DOHH2 (cell line): ENCODE measurements at regions not wholly inside any gene's neighbourhood (a gene's known extent, or its start where the extent isn't known, plus 50 kb on each side); places are given as distances from the start of the nearest gene placed in this dataset.

Source experiments
- H3F3A ChIP-seq: fragments of 200-600 bp; sonication (generic), shearing (Covaris generic); 2 replicates; pipeline ENCODE4 v1.6.0; 2016; ENCODE audit warnings: antibody characterized with exemption, mild to moderate bottlenecking; ENCODE audit not compliant: control insufficient read depth, insufficient read depth
- H3K27ac ChIP-seq: fragments of 200-600 bp; sonication (generic); 2 replicates; pipeline ENCODE4 v1.5.1; 2014; ENCODE audit warnings: low read depth, mild to moderate bottlenecking, low read length, moderate library complexity
- H3K27me3 ChIP-seq: fragments of 200-600 bp; sonication (generic); 2 replicates; pipeline ENCODE4 v1.6.1; 2014; ENCODE audit warnings: mild to moderate bottlenecking, low read length, mixed read lengths; ENCODE audit not compliant: control insufficient read depth
- H3K36me3 ChIP-seq: fragments of 200-600 bp; sonication (generic); 2 replicates; pipeline ENCODE4 v1.6.1; 2014; ENCODE audit warnings: mild to moderate bottlenecking, low read length, moderate library complexity, mixed read lengths; ENCODE audit not compliant: control insufficient read depth
- H3K4me1 ChIP-seq: fragments of 200-600 bp; sonication (generic); 2 replicates; pipeline ENCODE4 v1.6.1; 2014; ENCODE audit warnings: mild to moderate bottlenecking, low read length, mixed read lengths; ENCODE audit not compliant: control insufficient read depth
- H3K4me2 ChIP-seq: fragments of 200-600 bp; sonication (generic); 2 replicates; pipeline ENCODE4 v1.6.0; 2014; ENCODE audit warnings: mild to moderate bottlenecking, low read length, moderate library complexity
- H3K4me3 ChIP-seq: fragments of 200-600 bp; sonication (generic); 2 replicates; pipeline ENCODE4 v1.5.1; 2014; ENCODE audit warnings: mild to moderate bottlenecking, low read length, mixed read lengths
- H3K79me2 ChIP-seq: fragments of 200-600 bp; sonication (generic); 2 replicates; pipeline ENCODE4 v1.6.1; 2014; ENCODE audit warnings: mild to moderate bottlenecking, low read length, mixed read lengths; ENCODE audit not compliant: control insufficient read depth
- H3K9me2 ChIP-seq: fragments of 200-600 bp; sonication (generic); replicated peaks from 2 replicates; pipeline ENCODE4 v1.6.1; 2014; ENCODE audit warnings: mild to moderate bottlenecking, low read length, mixed read lengths; ENCODE audit not compliant: control insufficient read depth
- H3K9me3 ChIP-seq: fragments of 200-600 bp; sonication (generic); 2 replicates; pipeline ENCODE4 v1.6.1; 2014; ENCODE audit warnings: antibody characterized with exemption, low read length, mixed read lengths; ENCODE audit not compliant: control insufficient read depth, insufficient read depth
- H4K20me1 ChIP-seq: fragments of 200-600 bp; sonication (generic); 2 replicates; pipeline ENCODE4 v1.6.0; 2014; ENCODE audit warnings: low read depth, mild to moderate bottlenecking, antibody characterized with exemption, low read length, moderate library complexity; ENCODE audit not compliant: control insufficient read depth, insufficient read depth
- CTCF ChIP-seq: fragments of 200-600 bp; sonication (generic); IDR thresholded peaks from one replicate; pipeline ENCODE4 v1.5.1; 2014; ENCODE audit warnings: antibody characterized with exemption, mild to moderate bottlenecking, low read depth, low read length; ENCODE audit not compliant: poor library complexity, severe bottlenecking
- EZH2phosphoT487 ChIP-seq: fragments of 200-600 bp; sonication (generic); IDR thresholded peaks from 2 replicates; pipeline ENCODE4 v1.6.1; 2017; ENCODE audit warnings: borderline replicate concordance, mild to moderate bottlenecking, antibody characterized with exemption, low read length, moderate library complexity, mixed read lengths

- TF ChIP-seq CTCF, result no peak
- no peak for TF ChIP-seq EZH2phosphoT487
- H3K27ac ChIP-seq, result no peak overlapping the region
- no peaks in the 10 kb centered on the region for H3F3A ChIP-seq
Observed at GRCh38 chr3:101065962-101066361, 72.7 kb upstream of the ABI3BP start.

GRCh38 chr3:101063401-101063800 lies 70.2 kb upstream of the ABI3BP start:
- Histone ChIP-seq H3K27ac (no peak overlapping the region), H3K4me1 (no peaks in the 10 kb centered on the region), H3K79me2 (no peaks in the 10 kb centered on the region), H3F3A (no peaks in the 10 kb centered on the region), H3K9me3 (no peaks in the 10 kb centered on the region), H4K20me1 (no peaks in the 10 kb centered on the region), H3K4me3 (no peak overlapping the region), H3K4me2 (no peak overlapping the region), H3K36me3 (no peaks in the 10 kb centered on the region), H3K27me3 (no peaks in the 10 kb centered on the region), H3K9me2 (no peaks in the 10 kb centered on the region)
- TF ChIP-seq CTCF (no peak), EZH2phosphoT487 (no peak)

More at GRCh38 chr3:101065962-101066361, 72.7 kb upstream of the ABI3BP start:
- H3K79me2 ChIP-seq, result no peaks in the 10 kb centered on the region
- no peaks in the 10 kb centered on the region for H3K9me3 ChIP-seq
- no peaks in the 10 kb centered on the region for H3K27me3 ChIP-seq
- H4K20me1 ChIP-seq, result no peaks in the 10 kb centered on the region
- H3K4me3 ChIP-seq, result no peak overlapping the region
- no peak overlapping the region for H3K4me2 ChIP-seq
- no peaks in the 10 kb centered on the region for H3K9me2 ChIP-seq
- H3K4me1 ChIP-seq, result no peaks in the 10 kb centered on the region
- no peaks in the 10 kb centered on the region for H3K36me3 ChIP-seq

DNA sequence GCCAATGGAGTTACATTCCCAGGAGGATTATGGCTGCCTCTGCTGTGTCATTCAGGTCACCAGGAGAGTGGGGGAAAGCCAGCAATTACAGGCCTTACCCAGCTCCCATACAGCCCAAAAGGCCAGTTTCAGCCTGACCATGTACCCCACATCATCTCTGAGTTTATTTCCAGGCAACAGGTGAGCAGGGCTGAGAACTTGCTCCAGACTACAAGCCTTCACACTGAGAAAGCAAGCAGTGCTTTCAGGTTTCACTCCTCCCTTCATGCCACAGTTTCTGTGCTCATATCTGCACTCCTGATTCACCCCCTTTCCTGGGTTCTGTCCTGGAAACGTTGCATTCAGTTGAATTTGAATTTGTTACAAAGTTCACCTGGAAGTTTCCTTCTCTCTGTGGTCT lies 68.1 kb upstream of the ABI3BP start:
- Histone ChIP-seq H3K4me1 (no peaks in the 10 kb centered on the region), H4K20me1 (no peaks in the 10 kb centered on the region), H3K36me3 (no peaks in the 10 kb centered on the region), H3K27ac (no peak overlapping the region), H3K27me3 (no peaks in the 10 kb centered on the region), H3K4me3 (no peak overlapping the region), H3K4me2 (no peak overlapping the region), H3K9me2 (no peaks in the 10 kb centered on the region), H3K79me2 (no peaks in the 10 kb centered on the region), H3F3A (no peaks in the 10 kb centered on the region), H3K9me3 (no peaks in the 10 kb centered on the region)
- no peak for TF ChIP-seq CTCF
- TF ChIP-seq EZH2phosphoT487, result no peak

DNA sequence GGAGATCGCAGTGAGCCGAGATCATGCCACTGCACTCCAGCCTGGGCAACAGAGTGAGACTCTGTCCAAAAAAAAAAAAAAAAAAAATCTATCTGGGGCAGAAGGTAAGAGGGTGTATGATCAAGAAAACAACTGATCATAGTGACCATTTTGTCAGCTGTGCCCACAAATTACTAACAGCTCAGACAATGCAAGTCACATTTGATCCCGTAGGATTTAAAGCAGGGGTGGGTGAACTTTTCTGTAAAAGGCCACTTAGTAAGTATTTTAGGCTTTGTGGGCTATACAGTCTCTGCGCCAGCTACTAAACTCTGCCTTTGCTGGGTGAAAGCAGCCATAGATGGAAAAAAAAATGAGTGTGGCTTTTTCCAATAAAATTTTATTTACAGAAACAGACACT lies 57.6 kb upstream of the ABI3BP start:
- no peak for TF ChIP-seq CTCF
- no peak for TF ChIP-seq EZH2phosphoT487
- H3K9me3 ChIP-seq, result no peaks in the 10 kb centered on the region
- H3K4me2 ChIP-seq, result no peak overlapping the region
- H4K20me1 ChIP-seq, result no peaks in the 10 kb centered on the region
- no peaks in the 10 kb centered on the region for H3F3A ChIP-seq
- no peaks in the 10 kb centered on the region for H3K79me2 ChIP-seq
- H3K27ac ChIP-seq, result no peak overlapping the region
- no peak overlapping the region for H3K4me3 ChIP-seq
- no peaks in the 10 kb centered on the region for H3K9me2 ChIP-seq
- no peaks in the 10 kb centered on the region for H3K27me3 ChIP-seq
- H3K36me3 ChIP-seq, result no peaks in the 10 kb centered on the region
- H3K4me1 ChIP-seq, result no peaks in the 10 kb centered on the region
